Choroid plexus epithelial cell (primary cell): ENCODE measurements at regions not wholly inside any gene's neighbourhood (a gene's known extent, or its start where the extent isn't known, plus 50 kb on each side); places are given as distances from the start of the nearest gene placed in this dataset.
A peak's percentile ranks its signal among the peaks of the same experiment; 100 is the strongest.

ENCODE experiments used
- DNase-seq: peaks from one replicate; pipeline ENCODE4 v3.0.0-alpha.2; 2010; ENCODE audit warnings: low read depth
- H3K4me3 ChIP-seq: 2 replicates; pipeline ENCODE4 v1.5.1; 2011; ENCODE audit warnings: low read depth, mild to moderate bottlenecking, control low read depth, low read length, moderate library complexity
- TF ChIP-seq, protein P1 (sequence below): conservative IDR thresholded peaks from 2 replicates; pipeline ENCODE4 v1.5.1; 2011; ENCODE audit warnings: low read depth, mild to moderate bottlenecking, control low read depth, inconsistent platforms, low read length, moderate library complexity

DNA sequence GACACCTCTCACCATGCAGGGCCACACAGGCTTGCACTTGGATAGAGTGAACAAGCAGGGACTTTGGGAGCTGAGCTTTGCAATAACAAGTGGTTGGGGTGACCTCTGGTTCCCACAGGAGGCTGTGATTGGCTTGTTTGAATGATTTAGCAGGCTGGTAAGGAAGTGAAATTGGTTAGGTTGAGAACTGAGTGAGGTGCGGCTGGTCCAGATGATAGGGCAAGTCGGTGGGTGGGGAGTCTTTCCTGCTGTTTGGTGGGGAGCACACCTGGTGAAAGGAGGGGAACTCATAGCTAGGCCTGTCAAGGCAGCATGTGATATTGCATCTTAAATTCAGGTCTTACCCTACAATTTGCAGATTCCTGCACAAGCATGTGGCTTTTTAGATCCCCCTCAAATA, 794.6 kb upstream of the ZNF608 start:
- H3K4me3 ChIP-seq: no peak overlapping the region
- TF ChIP-seq, protein P1, sequence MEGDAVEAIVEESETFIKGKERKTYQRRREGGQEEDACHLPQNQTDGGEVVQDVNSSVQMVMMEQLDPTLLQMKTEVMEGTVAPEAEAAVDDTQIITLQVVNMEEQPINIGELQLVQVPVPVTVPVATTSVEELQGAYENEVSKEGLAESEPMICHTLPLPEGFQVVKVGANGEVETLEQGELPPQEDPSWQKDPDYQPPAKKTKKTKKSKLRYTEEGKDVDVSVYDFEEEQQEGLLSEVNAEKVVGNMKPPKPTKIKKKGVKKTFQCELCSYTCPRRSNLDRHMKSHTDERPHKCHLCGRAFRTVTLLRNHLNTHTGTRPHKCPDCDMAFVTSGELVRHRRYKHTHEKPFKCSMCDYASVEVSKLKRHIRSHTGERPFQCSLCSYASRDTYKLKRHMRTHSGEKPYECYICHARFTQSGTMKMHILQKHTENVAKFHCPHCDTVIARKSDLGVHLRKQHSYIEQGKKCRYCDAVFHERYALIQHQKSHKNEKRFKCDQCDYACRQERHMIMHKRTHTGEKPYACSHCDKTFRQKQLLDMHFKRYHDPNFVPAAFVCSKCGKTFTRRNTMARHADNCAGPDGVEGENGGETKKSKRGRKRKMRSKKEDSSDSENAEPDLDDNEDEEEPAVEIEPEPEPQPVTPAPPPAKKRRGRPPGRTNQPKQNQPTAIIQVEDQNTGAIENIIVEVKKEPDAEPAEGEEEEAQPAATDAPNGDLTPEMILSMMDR: no peak

DNA sequence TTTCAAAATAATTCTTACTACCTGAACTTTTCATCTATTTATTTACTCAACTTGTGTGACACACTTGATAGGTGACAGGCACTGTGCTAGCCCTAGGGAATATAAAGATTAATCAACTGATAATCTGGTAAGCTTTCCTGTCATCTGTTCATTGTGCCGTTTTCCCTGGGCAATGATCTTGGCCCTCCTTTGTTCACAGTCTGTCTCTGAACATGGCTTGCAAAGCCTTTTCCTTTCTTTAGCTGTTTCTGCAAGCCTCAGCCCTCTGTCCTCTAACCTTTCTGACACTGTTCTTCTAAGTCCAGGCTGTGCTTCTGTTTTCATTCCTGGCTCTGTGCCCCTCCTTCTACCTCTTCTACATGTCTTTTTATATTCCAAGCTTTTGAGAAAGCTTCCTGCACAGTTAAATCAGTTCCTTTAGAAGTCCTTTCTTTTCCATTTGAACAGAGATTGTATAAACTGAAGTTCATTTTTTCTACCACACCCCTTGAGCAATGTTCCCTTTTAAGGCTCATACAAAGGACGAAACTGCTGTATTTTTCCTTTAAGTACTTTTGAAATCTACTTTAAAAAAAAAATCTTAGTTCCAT, 803.0 kb upstream of the ZNF608 start:
- no peak overlapping the region for H3K4me3 ChIP-seq
- peak; percentile 75 for DNase-seq
- TF ChIP-seq, protein P1: no peak

More for the DNA sequence above, 794.6 kb upstream of the ZNF608 start:
- DNase-seq: no peak

DNA sequence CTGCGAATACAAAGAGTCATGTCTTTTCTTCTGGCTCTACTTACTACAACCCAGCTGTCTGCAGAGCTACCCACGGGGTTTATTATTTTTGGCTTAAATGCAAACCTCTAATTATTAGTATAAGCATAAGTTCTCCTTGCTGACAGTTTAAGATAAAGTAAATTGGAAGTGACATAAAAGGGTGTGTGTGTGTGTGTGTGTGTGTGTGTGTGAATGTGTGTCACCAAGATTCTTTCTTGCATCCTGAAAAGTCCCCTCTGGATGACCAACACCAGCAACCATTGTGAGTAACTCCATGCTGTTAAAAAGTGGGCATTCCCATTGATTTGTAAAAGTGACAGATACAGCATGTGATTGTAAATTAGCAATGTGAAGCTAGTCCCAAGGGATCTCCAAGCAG, 803.8 kb upstream of the ZNF608 start:
- DNase-seq: peak; percentile 87
- TF ChIP-seq, protein P1: no peak
- H3K4me3 ChIP-seq: no peak overlapping the region

DNA sequence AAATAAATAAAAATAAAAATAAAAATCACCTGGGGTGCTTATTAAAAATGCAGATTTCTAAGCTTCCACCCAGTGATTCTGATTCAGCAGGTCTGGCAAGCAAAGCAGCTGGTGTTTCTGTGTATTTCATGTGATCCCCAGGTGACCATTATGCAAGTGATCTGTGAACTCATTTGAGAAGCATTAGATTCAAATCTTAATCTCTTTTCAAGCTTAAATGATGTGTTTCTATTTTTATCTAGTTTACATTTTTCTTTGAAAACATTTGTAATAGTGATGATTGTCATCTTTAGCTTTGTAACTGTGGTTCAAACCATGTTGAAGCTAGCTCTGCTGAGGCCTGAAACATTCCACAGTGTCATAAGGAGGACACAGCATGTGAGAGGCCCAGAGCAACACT, 804.8 kb upstream of the ZNF608 start:
- peak; percentile 70 for DNase-seq
- no peak overlapping the region for H3K4me3 ChIP-seq
- TF ChIP-seq, protein P1: no peak

DNA sequence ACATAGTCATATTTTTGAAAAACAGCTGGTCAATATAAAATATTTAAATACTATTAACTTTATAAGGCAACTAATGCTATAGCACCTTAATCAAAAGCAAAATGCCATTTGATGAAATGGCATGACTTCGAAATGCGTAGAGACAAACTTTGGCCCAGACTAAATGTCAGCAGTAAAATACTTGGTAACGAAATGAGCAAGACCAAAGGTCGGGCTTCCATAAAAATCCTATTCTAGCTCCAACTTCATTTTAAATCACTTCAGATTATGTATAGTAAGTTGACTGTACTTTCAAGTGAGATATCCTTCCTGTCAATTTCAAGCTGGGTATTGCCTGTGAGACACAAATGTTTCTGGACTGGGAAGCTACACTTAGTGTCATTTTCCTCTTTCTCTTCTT, 805.4 kb upstream of the ZNF608 start:
- DNase-seq: no peak

DNA sequence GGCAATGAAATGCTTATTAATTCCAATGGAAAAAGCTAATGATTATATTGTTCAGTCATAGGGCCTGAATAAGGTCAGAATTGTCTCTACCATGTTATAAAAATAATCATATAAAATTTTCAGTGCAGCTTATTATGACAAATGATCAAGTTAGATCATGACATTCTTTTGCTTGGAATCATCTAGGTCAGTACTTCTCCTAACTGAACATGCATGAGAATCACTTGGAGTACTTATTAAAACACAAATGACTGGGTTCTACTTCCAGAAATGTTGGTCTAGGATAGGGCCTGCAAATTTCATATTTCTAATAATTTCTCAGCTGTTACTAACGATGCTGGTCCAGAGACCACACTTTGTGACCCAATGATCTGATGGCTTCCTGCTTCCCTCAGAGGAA, 806.0 kb upstream of the ZNF608 start:
- TF ChIP-seq, protein P1: no peak

More for the DNA sequence above, 805.4 kb upstream of the ZNF608 start:
- H3K4me3 ChIP-seq: no peak overlapping the region
- TF ChIP-seq, protein P1: no peak

DNA sequence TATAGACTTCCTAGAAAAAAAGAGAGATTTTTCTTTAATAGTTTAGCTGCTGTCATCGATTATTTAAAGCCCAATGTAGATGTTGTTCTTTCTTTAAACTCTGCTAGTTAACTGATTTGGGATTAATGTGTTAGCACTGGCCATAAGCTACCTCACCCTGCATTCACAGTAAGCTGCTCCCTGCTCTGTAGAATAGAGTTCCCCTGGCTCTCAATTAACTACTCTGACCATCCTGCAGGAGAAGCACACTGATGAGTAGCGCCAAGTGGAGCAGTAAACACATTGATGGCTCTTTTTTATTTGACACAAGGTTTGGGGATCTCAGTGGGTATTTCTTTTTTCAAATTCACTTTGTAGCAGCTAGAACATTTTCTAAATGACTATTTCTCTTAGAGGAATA, 807.9 kb upstream of the ZNF608 start:
- no peak for DNase-seq
- H3K4me3 ChIP-seq: no peak overlapping the region
- TF ChIP-seq, protein P1: no peak

More for the DNA sequence above, 806.0 kb upstream of the ZNF608 start:
- no peak overlapping the region for H3K4me3 ChIP-seq
- no peak for DNase-seq
